ENCODE measurements at regions not wholly inside any gene's neighbourhood (a gene's known extent, or its start where the extent isn't known, plus 50 kb on each side); places are given as distances from the start of the nearest gene placed in this dataset.

DNA sequence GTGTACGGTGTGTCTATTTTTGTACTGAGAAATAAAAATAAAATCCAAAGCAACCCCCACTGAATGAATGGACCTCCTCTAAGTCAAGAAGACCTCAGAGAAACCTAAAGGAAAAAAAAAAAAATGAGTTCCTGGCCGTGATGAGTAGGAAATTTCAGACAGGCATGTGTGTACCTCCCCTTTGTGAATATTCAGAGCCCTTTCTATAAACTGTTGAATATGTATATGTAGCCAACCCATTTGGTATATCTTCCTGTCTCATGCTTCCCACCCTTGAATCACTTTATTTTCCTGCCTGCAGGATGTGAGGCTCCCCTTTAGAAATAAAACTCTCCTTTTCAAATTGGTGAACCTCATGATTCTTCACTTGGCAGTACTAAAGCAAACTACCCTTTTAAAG lies 887.8 kb upstream of the NCAM2 start:
- TF ChIP-seq, protein P1, sequence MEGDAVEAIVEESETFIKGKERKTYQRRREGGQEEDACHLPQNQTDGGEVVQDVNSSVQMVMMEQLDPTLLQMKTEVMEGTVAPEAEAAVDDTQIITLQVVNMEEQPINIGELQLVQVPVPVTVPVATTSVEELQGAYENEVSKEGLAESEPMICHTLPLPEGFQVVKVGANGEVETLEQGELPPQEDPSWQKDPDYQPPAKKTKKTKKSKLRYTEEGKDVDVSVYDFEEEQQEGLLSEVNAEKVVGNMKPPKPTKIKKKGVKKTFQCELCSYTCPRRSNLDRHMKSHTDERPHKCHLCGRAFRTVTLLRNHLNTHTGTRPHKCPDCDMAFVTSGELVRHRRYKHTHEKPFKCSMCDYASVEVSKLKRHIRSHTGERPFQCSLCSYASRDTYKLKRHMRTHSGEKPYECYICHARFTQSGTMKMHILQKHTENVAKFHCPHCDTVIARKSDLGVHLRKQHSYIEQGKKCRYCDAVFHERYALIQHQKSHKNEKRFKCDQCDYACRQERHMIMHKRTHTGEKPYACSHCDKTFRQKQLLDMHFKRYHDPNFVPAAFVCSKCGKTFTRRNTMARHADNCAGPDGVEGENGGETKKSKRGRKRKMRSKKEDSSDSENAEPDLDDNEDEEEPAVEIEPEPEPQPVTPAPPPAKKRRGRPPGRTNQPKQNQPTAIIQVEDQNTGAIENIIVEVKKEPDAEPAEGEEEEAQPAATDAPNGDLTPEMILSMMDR (IDR thresholded peaks at IDR 0.05; ENCODE audit: low read depth, low read length), result no peak
- TF ChIP-seq, protein P2, sequence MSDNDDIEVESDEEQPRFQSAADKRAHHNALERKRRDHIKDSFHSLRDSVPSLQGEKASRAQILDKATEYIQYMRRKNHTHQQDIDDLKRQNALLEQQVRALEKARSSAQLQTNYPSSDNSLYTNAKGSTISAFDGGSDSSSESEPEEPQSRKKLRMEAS (IDR thresholded peaks at IDR 0.05; ENCODE audit: low read depth, low read length), result no peak
